ENCODE measurements at regions not wholly inside any gene's neighbourhood (a gene's known extent, or its start where the extent isn't known, plus 50 kb on each side); places are given as distances from the start of the nearest gene placed in this dataset.

GRCh38 chr9:29475471-29475870 lies 1902.2 kb upstream of the C9orf72 start:
- H3K14ac ChIP-seq (ENCODE audit: insufficient read depth, low read length): no peak overlapping the region
- H3K4me1 ChIP-seq (ENCODE audit: insufficient read depth, low read length): no peaks in the 10 kb centered on the region
- H3K56ac ChIP-seq (ENCODE audit: insufficient read length, low read depth, low read length): no peak overlapping the region
- Mint-ChIP-seq H3K27ac (no peak overlapping the region), H3K9me3 (peaks cover 7 to 12% of the 10 kb centered on the region in 2 experiments; a peak in 4 of 5 replicates), H3K36me3 (ENCODE audit: insufficient read depth in 1 of 3, low read depth in 3 of 3) (peaks cover 0 to 11% (median 4%) of the 10 kb centered on the region in 3 experiments; a peak in 3 of 7 replicates), H3K27me3 (ENCODE audit: low read depth) (no peaks in the 10 kb centered on the region; the same call in 1 of the 2 replicates), H3K4me1 (no peaks in the 10 kb centered on the region), H3K4me3 (no peak overlapping the region)
- no peak overlapping the region for H2AK5ac ChIP-seq (ENCODE audit: insufficient read length, low read length)
- H2BK120ac ChIP-seq (ENCODE audit: low read depth, low read length, poor library complexity, severe bottlenecking): no peak overlapping the region
- no peak for DNase-seq
- no peak overlapping the region for H3T11ph ChIP-seq (ENCODE audit: low read length)
- no peaks in the 10 kb centered on the region for H3K79me1 ChIP-seq (ENCODE audit: insufficient read depth, low read depth, low read length, poor library complexity, severe bottlenecking)
- no peak overlapping the region for H3K9ac ChIP-seq (ENCODE audit: extremely low read depth, insufficient read length, low read length)
- no peaks in the 10 kb centered on the region for H4K20me1 ChIP-seq (ENCODE audit: control insufficient read depth, insufficient read depth, insufficient read length)
- H3K27me3 ChIP-seq (ENCODE audit: insufficient read depth, low read length): no peaks in the 10 kb centered on the region
- H3K9me3 ChIP-seq (ENCODE audit: control insufficient read depth, low read depth, low read length): no peaks in the 10 kb centered on the region
- no peak overlapping the region for H2BK12ac ChIP-seq (ENCODE audit: insufficient read length, low read depth, low read length)
- no peak overlapping the region for H3K18ac ChIP-seq (ENCODE audit: insufficient read length, low read depth, low read length)
- no peak overlapping the region for H2BK20ac ChIP-seq (ENCODE audit: low read depth, low read length, poor library complexity, severe bottlenecking)
- H4K91ac ChIP-seq (ENCODE audit: insufficient read length, low read depth, low read length): no peak overlapping the region
- H3K4me2 ChIP-seq (ENCODE audit: insufficient read depth, insufficient read length, low read length): no peak overlapping the region
- no peak overlapping the region for H4K5ac ChIP-seq (ENCODE audit: insufficient read length, low read depth, low read length)
- no peak overlapping the region for H3K23ac ChIP-seq (ENCODE audit: insufficient read length, low read depth, low read length)
- no peak overlapping the region for H2BK15ac ChIP-seq (ENCODE audit: low read depth, low read length)
- H2AFZ ChIP-seq (ENCODE audit: low read length): no peak overlapping the region
- no peak overlapping the region for H2BK5ac ChIP-seq (ENCODE audit: insufficient read length, low read length)
- H3K27ac ChIP-seq (ENCODE audit: insufficient read length, low read depth, low read length): no peak overlapping the region
- H3K79me2 ChIP-seq (ENCODE audit: insufficient read depth, low read length): no peaks in the 10 kb centered on the region
- no peak overlapping the region for H4K8ac ChIP-seq (replicated peaks; ENCODE audit: insufficient read length, low read depth, low read length)
- no CpG with 5 or more reads among the region's 1 CpG for WGBS (ENCODE audit: extremely low coverage, insufficient read length, low lambda C conversion rate)
- TF ChIP-seq CTCF (conservative IDR thresholded peaks at IDR 0.05): no peak
- H3K23me2 ChIP-seq (ENCODE audit: insufficient read length, low read depth, low read length, poor library complexity, severe bottlenecking): no peaks in the 10 kb centered on the region
- H3K4ac ChIP-seq (ENCODE audit: low read depth, low read length): no peak overlapping the region

Data from H9 (cell line).